Endometrial microvascular endothelial cells (primary cell): ENCODE measurements at regions not wholly inside any gene's neighbourhood (a gene's known extent, or its start where the extent isn't known, plus 50 kb on each side); places are given as distances from the start of the nearest gene placed in this dataset.
"Not testable (repeated sequence)": the region's sequence is repeated elsewhere in the genome, so short reads cannot be mapped to it uniquely, and the experiment has no call there.

ENCODE experiments used
- in situ Hi-C: cut with HindIII; loops from 2 replicates; pipeline ENCODE4 v1.10.0; 2017; ENCODE audit warnings: low sequenced_read_pairs, low pct_unique_long_range_greater_than_20kb; ENCODE audit errors: inconsistent ontology term

DNA sequence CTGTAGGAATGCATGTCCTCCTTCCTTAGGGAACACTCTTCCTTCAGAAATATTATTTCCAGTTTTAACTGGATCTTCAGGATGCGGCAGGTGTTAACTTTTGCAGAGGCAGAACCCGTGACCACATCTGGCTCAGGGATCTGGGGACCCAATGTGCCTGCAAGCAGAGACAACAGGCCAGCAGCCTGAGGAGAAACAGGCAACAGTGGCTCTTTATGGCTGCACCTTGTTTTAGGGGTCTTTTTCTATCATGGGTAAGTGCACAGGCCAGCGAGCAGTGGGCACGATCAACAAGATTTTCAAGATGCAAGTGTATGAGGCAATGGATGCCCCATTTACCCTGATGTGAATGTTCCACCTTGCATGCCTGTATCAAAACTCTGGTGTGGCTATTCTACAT lies 497.5 kb upstream of the KLF6 start:
- in situ Hi-C loops: no loop called here

DNA sequence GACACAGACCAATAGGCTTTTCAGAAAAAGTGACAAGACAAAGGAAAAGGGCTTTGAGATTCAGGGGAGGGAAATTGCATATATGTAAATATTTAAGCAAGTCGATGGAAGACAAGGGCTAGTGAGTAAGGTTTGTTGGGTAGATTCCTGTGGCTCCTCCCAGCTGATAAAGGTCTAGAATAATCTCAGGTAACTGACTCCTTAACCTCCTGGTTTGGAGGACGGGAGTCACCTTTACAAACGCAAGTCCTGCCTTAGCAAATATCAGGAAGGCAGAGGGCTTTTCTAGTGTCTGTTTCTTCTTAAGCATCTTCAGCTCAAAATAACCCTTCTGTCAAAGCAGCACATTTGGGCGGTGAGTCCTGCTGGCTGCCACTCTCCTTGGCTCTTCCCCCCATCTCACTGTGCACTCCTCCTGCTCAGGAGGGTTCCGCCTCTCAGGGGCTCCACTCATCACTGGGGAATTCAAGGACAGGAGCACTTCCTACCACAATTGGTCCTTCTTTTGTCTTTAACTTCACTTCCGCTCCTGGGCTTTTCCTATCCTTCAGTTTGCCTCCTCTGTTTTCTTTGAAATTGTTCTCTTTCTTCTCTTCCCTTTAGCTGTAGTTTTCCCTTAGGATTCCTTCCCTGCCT lies 496.3 kb upstream of the KLF6 start:
- in situ Hi-C loops: no loop called here

DNA sequence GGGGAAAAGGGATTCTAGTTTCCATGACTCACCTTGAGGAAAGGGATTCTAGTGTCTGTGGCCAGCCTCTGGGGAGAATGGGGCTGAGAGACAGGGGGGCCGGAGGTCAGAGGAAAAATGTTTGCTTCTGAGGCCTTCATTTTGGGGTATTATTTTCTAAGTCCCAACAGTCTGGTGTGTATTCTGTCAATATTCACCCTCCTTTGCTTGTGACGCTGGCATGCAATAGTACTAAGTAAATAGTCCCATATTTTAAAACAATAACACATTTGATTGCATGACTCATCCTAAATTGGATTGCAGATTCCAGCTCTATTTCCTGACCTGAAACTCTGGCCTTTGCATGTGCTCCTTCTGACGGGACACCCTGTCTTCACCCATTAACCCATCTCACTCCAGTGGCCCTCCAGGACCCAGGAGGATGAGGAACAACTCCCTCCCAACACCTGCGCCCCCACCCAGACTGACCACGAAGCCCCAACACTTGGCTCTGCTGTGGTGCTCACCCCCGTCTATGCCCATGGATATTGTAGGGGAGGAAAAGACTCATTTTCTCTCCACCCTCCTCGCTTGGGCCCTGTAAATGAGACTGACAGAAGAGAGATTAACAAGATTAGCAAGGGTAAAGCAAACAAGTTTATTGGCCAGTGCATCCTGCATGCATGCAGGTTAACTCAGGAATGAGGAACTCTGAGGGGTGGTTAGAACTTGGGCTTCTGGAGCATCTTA lies 495.6 kb upstream of the KLF6 start:
- in situ Hi-C loops: no loop called here

DNA sequence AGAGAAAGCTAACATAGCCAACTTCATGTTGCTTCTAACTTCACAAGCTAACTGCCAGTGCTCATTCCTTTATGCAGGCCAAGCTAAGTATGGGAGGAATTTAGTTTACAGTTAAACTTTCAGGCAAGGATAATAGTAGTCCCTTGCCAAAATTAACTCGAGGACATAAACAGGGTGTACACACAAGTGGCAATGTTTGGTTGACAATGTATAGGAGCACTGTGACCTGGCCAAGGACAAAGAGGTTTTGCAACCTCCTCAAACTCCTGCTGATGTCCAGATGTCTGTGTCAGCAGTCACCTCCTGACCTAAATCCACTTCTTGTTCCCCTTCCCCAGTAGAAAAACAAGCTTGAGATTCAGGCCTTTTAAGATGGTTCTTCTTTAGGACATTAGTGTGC lies 494.6 kb upstream of the KLF6 start:
- in situ Hi-C loops: no loop called here

DNA sequence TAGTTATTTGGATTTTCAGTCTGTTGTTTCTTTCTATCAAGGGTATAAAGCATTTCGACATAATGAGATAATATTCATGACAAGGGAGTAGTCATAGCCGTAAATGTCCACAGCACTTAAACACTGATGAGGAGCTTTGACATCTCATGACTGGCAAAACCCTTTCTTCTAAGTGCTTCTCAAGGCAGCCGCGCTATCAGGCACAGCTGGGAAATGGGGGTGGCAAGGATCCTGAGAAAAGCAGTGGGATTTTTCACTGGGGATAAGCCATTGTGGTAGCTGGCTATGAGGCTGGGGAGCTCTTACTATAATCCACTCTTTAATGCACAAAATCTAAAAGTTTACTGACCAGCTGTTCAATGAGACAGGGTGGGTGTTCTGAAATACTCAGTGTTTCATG lies 493.2 kb upstream of the KLF6 start:
- in situ Hi-C loops: no loop called here

DNA sequence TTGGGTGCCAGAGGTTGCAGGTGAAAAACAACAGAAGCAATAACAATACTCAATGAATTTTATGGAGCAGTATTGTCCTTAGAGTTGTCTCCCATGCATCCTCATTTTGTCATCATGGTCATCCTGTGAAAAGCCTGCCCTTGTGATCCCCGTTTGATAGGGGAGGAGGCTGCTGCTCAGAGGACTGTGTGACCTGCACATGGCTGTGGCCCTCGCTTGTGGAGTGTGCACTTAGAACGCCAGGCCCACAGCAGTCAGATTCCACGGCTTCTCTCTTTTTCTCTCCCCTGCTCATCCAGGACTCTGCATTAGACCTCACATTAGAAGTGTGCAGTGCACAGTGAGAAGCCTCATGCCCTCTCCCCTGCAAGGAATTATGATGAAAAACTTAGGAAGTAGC lies 491.1 kb upstream of the KLF6 start:
- in situ Hi-C loops: no loop called here

DNA sequence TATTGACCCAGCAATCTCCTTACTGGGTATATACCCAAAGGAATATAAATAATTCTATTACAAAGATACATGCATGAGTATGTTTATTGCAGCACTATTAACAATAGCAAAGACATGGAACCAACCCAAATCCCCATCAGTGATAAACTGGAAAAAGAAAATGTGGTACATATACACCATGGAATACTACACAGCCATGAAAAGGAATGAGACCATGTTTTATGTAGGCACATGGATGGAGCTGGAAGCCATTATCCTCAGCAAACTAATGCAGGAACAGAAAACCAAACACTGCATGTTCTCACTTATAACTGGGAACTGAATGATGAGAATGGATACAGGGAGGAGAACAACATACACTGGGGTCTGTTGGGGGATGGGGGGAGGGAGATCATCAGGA lies 489.7 kb upstream of the KLF6 start:
- in situ Hi-C loops: not testable (repeated sequence)

DNA sequence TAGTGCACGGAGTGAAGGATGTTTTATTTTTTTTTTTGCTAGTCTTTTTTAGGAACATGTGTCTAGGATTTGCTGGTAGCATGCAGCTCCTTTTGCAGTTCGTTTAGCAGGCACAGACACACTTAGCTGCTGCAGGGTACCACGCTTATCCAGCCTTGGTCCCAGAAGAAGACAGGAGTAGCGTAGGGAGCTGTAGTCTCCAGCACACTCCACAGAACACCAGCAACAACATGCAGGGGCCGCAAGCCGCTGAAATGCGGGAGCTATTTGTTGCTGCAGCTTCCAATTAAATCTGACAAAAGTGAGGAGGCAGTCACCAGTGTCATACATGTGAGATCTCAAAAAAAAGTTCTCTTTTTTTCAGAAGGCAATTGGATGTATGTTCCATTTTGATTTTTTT lies 486.2 kb upstream of the KLF6 start:
- in situ Hi-C loops: no loop called here

DNA sequence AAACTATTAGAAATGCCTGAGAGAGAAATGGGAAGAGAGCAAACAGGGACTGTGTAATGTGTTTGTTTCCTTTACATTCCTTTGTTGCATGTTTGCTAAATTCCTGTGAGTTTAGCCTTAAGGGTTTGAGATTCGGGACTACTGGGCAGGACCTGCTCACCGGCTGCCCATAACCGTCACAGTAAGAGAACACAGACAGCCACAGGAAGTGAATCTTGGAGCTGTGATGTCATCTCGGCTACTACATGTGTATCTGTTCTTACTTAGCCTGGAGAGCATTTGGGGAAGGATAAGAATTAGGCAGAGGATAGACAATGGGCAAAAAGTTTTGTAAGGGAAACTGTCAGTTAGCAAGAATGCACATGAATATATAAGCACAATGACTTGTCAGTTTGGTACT lies 485.1 kb upstream of the KLF6 start:
- in situ Hi-C loops: no loop called here

DNA sequence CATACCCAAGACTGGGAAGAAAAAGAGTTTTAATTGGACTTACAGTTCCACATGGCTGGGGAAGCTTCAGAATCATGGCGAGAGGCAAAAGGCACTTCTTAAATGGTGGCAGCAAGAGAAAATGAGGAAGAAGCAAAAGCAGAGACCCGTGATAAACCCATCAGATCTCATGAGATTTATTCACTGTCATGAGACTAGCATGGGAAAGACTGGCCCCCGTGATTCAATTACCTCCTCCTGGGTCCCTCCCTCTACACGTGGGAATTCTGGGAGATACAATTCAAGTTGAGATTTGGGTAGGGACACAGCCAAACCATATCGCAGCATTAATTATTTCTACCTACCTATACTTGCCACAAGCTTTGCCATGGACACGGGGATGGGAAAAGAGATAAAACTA lies 483.5 kb upstream of the KLF6 start:
- in situ Hi-C loops: not testable (repeated sequence)

DNA sequence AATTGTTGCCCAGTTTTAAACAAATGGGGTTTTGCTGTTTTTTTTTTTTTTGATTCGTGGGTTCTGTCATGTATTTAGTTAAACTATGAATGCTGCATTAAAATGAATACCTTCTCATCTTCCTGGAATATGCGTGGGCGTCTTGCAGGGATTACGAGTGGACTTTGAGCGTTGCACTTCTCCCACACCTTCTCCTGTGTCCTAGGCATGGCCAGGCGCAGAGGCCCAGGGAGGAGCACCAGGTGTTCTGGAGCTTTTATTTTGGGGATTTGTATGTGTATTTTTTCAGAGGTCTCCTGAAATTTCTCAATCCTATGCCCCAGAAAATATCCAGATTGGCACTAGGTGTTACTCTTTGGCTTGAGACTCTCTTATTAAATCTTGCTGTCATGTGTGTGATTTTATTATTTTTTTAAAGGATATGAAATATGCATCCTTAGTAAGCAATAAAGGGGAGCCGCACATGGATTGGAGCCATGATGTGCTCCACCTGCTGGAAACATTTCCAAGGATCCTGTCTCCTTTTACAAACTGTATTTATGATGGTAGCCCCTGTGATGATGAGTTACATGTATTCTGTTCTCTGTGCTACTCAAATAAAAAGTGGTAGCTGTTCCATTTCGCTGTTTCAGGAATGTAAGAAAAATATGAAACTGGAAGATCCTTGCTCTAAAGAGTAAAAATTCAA lies 482.2 kb upstream of the KLF6 start:
- in situ Hi-C loops: no loop called here

DNA sequence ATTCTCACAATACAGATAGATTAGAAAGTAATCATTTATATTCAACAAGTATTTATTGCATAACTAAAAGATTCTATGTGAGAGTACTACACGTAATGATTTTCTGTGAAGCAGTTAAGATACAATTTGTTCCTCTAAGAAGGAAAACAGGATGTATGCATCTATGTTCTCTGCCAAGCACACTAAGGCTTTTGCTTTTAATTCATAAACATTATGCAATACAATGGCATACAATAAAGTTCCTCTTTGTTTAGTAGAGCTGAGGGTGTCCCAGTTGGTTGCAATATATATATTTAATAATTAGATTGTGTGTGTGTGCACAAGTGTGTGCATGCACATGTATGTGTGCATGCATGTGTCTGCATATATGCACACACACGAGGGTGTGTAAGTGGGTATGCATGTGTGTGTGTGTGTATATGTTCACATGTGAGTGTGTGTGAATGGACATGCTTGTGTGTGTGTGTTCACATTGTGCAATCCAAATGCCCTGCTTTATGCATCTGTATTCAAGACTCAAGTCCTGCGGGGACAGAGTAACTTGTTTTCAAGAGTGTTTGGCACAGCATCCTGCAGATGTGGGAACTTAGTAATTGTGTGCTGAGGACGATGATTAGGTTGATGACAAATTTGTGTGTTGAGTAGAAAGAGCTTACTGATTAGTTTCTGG lies 481.5 kb upstream of the KLF6 start:
- in situ Hi-C loops: no loop called here

DNA sequence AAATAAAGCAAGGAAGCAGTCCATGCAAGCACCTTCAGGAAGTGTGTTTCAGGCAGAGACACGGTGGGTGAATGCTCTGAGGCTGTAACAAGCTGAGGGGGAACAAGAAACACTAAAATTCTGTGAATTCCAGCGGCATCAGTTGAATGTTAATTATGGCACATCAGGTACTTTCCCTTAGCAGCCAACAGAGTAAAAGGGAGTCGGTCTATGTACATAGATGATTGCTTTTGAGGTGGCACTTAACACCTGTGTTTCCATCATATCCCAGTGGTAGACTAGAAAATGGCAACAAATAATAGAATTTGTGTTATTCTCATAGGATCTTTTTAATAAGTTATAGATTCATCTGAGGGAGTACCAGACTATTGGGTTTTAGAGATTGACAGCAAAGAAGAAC lies 481.0 kb upstream of the KLF6 start:
- in situ Hi-C loops: no loop called here

DNA sequence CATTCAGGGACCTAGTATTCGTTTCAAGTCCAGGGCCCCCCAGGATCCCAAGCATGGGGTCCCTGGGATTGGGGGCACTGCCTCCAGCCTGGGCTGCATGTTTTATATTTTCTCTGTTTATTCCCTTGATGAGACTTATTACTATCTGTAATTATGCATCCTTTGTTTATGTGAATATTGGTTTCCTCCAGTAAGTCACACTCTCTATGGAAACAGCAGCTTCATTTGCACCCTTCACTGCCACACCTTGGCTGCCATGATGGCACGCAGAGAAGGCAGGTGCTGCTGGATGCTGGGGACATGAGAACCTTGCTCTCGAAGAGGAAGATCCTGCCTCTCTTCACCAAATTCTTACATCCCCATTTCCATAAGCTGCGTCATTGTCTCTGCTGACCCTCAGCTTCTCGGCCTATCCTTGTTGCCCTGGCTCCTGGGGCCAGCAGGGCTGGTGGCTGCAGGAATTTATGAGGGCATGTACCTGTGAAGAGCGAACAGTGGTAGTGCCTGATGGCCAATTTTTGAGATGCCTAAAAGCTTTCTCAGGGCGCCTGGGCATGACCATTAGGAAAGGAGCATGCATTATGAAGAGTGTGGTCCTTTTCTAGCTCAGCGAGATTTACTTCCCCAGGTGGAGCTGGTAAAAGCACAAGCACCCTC lies 479.3 kb upstream of the KLF6 start:
- in situ Hi-C loops: no loop called here

DNA sequence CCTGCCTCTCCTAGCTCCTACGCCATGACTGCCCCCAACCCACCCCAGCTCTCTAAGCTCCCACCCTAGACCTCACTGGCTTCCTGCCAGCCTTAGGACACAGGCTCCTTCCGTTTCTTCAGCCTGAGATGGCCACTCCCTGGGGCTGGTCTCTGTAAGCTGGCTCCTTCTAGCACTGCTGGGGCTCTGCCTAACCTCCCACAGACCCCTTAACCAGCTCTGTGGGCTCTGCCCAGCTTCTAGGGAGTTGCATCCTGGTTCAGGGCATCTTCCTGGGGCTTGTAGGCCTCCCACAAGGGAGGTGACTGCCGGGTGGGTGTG lies 478.6 kb upstream of the KLF6 start:
- in situ Hi-C loops: no loop called here

DNA sequence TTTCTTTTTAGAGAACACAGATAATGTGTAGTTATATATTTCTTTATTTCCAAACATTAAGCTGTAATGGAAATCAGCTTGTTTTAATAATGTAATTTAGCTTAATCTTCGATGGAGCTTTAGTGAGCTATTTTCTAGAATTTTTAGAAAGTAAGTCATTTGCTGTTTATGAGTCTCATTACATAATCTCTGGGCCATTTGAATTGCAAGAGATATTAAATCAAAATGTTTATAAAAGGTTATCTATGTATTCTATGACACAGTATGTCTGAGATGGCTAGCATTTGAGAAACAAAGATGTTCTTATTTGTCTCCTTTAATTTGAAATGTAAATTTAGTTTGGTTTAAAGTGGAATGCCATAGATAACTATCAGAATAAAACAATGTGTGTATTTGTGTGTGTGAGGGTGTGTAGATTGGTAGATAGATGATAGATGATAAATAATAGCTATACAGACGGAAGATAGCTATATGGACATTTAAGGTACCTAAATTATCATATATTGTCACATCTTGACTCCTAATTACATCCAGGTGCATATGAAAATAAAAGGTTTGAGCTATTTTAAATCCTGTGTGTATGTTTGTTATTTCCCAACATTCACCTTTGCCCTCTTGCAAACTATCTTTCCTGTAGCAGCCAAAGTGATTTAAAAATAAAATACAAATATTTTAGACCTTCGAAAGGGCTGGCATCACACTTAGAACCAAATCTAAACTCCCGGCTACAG lies 478.0 kb upstream of the KLF6 start:
- in situ Hi-C loops: no loop called here

DNA sequence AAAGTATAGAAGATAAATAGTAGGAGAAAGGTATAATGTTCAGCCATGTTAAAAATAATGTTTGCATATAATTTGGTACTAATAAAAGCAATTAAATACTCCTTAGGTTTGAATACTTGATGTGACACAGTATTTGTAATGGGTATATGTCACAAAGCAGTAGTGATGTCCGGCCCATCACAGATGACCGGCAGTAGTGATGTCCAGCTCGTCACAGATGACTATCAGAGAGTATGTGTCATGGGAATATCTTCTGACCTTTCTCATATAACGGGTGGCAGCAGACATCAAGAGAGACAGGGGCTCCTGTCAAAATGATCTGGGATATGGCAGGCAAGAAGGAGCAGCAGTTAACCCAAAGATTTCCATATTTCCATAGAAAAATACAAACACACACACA lies 477.4 kb upstream of the KLF6 start:
- in situ Hi-C loops: no loop called here

DNA sequence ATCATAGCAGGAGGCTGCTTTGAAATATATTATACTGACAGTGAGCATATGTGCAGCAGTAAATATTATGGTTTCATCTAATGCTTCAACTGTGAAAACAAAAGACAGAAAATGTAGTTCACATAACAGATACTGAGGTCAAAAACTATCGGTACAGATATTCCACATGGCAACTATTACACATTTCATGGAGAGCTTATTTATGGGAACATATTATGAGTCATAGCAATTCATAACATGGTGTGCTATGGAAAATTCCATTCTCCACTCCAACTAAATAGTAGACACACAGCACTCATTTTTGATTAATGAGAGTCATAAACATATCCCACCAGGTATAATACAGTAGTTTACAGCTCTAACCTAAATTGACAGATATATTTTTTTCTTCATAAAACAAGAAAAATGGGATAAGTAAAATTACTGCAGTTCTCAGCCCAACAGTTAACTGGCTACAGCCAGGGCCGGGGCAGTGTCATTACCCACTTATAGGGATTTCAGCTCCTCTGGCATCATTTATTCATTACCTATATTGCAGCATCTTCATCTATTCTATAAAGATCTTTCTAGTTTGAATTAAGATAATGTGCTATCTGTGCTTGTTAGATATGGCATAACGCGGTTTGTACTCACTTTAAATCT lies 475.6 kb upstream of the KLF6 start:
- in situ Hi-C loops: no loop called here
